ENCODE measurements at regions not wholly inside any gene's neighbourhood (a gene's known extent, or its start where the extent isn't known, plus 50 kb on each side); places are given as distances from the start of the nearest gene placed in this dataset.

DNA sequence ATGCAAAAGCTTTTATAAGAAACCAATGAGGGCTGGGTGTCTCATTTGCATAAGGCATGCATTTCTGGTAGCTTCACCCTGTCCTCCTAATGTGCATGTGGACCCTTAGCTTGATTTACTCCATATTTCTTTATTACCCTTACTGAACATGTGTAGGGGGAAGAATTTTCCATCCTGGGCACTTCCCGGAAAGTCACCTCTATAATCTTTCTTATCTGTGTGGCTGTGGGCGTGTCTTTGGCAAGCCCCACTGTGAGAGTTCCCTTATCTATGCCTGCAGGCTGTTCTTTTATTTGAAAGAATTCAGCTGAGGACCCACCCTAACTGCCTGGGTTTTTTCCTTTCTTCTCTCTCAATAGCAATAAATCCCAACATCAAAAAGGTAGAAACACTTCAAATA lies 627.8 kb downstream of the DOK5 start:
- TF ChIP-seq, protein P1, sequence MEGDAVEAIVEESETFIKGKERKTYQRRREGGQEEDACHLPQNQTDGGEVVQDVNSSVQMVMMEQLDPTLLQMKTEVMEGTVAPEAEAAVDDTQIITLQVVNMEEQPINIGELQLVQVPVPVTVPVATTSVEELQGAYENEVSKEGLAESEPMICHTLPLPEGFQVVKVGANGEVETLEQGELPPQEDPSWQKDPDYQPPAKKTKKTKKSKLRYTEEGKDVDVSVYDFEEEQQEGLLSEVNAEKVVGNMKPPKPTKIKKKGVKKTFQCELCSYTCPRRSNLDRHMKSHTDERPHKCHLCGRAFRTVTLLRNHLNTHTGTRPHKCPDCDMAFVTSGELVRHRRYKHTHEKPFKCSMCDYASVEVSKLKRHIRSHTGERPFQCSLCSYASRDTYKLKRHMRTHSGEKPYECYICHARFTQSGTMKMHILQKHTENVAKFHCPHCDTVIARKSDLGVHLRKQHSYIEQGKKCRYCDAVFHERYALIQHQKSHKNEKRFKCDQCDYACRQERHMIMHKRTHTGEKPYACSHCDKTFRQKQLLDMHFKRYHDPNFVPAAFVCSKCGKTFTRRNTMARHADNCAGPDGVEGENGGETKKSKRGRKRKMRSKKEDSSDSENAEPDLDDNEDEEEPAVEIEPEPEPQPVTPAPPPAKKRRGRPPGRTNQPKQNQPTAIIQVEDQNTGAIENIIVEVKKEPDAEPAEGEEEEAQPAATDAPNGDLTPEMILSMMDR (IDR thresholded peaks at IDR 0.05), result no peak
- TF ChIP-seq POLR2A (IDR thresholded peaks at IDR 0.05) (no peak), EP300 (IDR thresholded peaks at IDR 0.05) (no peak)
